ENCODE measurements at regions not wholly inside any gene's neighbourhood (a gene's known extent, or its start where the extent isn't known, plus 50 kb on each side); places are given as distances from the start of the nearest gene placed in this dataset.

DNA sequence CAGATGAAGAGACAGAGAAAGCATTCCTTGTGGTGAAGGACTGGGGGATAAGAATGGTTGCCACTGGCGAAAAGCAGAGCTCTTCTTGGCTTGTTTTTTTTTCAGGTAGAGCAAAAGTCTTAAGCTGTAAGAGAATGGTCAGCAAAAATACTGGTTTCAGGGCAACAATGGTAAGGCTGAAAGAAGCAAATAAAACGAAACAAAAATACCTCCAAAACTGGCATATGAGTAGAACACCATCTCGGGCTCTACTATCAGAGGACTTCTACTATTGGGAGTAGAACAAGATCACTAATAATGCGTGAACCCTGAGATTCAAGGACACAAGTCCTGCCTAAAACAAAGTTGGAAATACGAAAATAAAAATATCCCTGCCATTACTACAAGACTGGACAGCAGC is 1823.2 kb upstream of the CDH6 start:
- no peaks in the 10 kb centered on the region for H3K9me3 ChIP-seq
- intact Hi-C loops (cut with DNase I), result no loop called here
- no peaks in the 10 kb centered on the region for H3K36me3 ChIP-seq
- DNase-seq, result no peak
- WGBS, 3 donors, result 68 to 79% (median 71%) methylated on average over 5 of the region's 5 CpGs
- H3K27ac ChIP-seq, result no peak overlapping the region
- no peak overlapping the region for H3K4me3 ChIP-seq
- no peak for TF ChIP-seq EP300 (IDR thresholded peaks at IDR 0.05)
- TF ChIP-seq, protein P1, sequence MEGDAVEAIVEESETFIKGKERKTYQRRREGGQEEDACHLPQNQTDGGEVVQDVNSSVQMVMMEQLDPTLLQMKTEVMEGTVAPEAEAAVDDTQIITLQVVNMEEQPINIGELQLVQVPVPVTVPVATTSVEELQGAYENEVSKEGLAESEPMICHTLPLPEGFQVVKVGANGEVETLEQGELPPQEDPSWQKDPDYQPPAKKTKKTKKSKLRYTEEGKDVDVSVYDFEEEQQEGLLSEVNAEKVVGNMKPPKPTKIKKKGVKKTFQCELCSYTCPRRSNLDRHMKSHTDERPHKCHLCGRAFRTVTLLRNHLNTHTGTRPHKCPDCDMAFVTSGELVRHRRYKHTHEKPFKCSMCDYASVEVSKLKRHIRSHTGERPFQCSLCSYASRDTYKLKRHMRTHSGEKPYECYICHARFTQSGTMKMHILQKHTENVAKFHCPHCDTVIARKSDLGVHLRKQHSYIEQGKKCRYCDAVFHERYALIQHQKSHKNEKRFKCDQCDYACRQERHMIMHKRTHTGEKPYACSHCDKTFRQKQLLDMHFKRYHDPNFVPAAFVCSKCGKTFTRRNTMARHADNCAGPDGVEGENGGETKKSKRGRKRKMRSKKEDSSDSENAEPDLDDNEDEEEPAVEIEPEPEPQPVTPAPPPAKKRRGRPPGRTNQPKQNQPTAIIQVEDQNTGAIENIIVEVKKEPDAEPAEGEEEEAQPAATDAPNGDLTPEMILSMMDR (IDR thresholded peaks at IDR 0.05), result no peak
- TF ChIP-seq POLR2A (IDR thresholded peaks at IDR 0.05), result no peak
- no peaks in the 10 kb centered on the region for H3K27me3 ChIP-seq
- no peaks in the 10 kb centered on the region for H3K4me1 ChIP-seq (ENCODE audit: insufficient read depth)

DNA sequence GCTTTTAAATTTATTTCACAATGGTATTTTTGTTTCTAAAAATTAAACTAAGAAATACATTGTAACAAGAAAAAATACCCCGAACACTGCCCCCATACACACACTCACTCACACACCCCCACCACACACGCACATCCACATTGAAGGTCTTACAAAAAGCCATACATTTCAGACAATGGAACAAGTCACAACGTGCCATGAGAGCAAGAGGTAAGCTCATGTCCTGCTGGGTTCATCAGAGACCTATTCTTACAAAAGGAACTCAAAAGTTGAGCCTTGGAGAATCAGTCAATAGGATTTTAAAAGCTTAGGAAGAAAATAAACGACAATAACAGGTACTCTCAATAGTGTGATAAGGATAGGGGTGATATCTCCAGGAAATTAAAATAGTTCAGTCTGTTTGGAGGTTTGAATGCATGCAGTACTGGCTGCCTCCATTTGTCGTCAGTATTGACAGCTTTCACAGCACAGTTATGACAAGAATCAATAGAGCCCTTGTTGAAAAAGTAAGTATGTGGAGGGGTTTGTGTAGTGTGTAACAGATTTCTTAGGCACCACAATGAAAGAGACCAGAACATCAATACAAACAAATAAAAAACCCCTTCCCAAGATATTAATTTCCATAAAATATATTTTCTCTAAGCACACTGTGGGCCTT is 1826.2 kb upstream of the CDH6 start:
- Histone ChIP-seq H3K27ac (no peak overlapping the region), H3K4me1 (ENCODE audit: insufficient read depth) (no peaks in the 10 kb centered on the region), H3K36me3 (no peaks in the 10 kb centered on the region), H3K27me3 (no peaks in the 10 kb centered on the region), H3K9me3 (no peaks in the 10 kb centered on the region), H3K4me3 (no peak overlapping the region)
- TF ChIP-seq EP300 (IDR thresholded peaks at IDR 0.05) (no peak), POLR2A (IDR thresholded peaks at IDR 0.05) (no peak)
- TF ChIP-seq, protein P1 (IDR thresholded peaks at IDR 0.05), result no peak
- intact Hi-C loops (cut with DNase I), result no loop called here
- 57 to 67% (median 61%) methylated on average over 5 of the region's 5 CpGs for WGBS, 3 donors
- DNase-seq, result no peak

DNA sequence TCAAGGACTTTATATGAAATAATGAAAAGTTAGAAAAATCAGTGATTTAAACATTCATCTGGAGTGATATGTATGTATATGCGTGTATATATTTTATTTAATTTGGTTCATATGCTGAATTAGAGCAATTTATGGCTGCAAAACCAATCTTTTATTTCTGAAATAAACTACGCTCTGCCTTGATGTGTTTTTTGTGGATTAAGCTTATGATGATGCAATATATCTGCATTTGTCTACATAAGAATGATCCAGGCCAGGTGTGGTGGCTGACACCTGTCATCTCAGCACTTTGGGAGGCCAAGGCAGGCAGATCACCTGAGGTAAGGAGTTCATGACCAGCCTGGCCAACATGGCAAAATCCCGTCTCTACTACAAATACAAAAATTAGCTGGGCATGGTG is 1842.3 kb upstream of the CDH6 start:
- H3K27me3 ChIP-seq, result no peaks in the 10 kb centered on the region
- H3K36me3 ChIP-seq, result no peaks in the 10 kb centered on the region
- intact Hi-C loops (cut with DNase I), result no loop called here
- DNase-seq, result no peak
- no peaks in the 10 kb centered on the region for H3K9me3 ChIP-seq
- TF ChIP-seq EP300 (IDR thresholded peaks at IDR 0.05) (no peak), POLR2A (IDR thresholded peaks at IDR 0.05) (no peak)
- TF ChIP-seq, protein P1 (IDR thresholded peaks at IDR 0.05), result no peak
- no peaks in the 10 kb centered on the region for H3K4me1 ChIP-seq (ENCODE audit: insufficient read depth)
- H3K4me3 ChIP-seq, result no peak overlapping the region
- WGBS, 3 donors, result 85 to 87% (median 86%) methylated on average over 3 of the region's 3 CpGs
- no peak overlapping the region for H3K27ac ChIP-seq

DNA sequence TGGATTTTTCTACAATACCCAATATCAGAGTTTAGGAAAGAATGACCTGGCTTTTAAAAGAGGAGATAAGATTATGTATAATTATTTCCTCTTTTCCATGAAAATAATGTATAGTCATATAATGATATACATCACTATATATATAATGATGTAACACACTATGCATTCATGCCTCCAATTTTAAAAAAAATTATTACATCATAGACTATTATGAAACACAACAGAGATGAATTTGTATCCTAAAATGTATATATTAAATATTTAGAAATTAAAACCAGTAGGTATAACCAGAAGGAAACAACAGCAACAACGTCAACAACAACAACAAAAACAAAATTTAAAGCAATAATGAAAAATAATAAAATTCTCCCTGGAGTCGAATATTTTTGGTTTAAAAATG is 1856.5 kb upstream of the CDH6 start:
- H3K27me3 ChIP-seq, result no peaks in the 10 kb centered on the region
- TF ChIP-seq, protein P1 (IDR thresholded peaks at IDR 0.05), result no peak
- TF ChIP-seq POLR2A (IDR thresholded peaks at IDR 0.05), result no peak
- no peak for TF ChIP-seq EP300 (IDR thresholded peaks at IDR 0.05)
- no peaks in the 10 kb centered on the region for H3K4me1 ChIP-seq (ENCODE audit: insufficient read depth)
- no peak for DNase-seq
- no peaks in the 10 kb centered on the region for H3K36me3 ChIP-seq
- WGBS, 3 donors, result 66 to 71% (median 70%) methylated on average over 2 of the region's 2 CpGs
- H3K9me3 ChIP-seq, result no peaks in the 10 kb centered on the region
- H3K4me3 ChIP-seq, result no peak overlapping the region
- intact Hi-C loops (cut with DNase I), result no loop called here
- H3K27ac ChIP-seq, result no peak overlapping the region

All from ovary (tissue), 7 donors.